ENCODE measurements at regions not wholly inside any gene's neighbourhood (a gene's known extent, or its start where the extent isn't known, plus 50 kb on each side); places are given as distances from the start of the nearest gene placed in this dataset.
"Not testable (repeated sequence)": the region's sequence is repeated elsewhere in the genome, so short reads cannot be mapped to it uniquely, and the experiment has no call there.

DNA sequence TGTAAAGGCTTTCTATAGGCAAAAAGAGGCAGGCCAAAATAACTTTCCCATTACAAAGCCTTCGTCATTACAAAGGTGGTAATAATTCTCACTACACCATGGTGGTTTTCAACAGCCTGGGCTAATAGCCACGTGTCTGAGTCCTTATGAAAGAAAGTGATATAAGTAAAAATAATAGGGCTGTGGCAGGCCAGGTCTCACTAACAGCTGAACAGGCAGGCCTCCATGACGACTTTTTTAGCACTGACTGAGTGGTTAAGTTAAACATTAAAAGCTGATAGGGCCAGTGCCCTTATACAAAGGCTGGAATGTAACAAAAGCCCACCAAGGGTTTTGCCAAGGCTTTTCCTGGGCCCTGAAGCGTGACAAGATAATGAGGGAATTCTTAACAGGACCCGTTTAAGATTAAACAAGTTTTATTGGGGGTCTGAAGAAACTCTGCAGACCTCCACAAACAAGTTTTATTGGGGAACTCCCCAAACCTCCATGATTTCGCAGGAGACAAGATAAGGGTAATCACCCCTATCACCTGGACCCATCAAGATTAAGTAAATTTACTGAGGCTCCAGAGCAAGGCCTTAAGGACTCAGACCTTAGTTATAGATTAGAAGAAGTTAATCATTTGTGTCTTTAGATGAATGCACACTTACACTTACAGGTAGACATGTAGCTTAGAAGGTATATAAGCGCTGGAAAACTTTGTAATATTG lies 412.9 kb downstream of the CHSY3 start:
- DNase-seq (ENCODE audit: low spot score) (no peak), ATAC-seq (ENCODE audit: low FRiP score) (no peak)
- TF ChIP-seq, protein P1, sequence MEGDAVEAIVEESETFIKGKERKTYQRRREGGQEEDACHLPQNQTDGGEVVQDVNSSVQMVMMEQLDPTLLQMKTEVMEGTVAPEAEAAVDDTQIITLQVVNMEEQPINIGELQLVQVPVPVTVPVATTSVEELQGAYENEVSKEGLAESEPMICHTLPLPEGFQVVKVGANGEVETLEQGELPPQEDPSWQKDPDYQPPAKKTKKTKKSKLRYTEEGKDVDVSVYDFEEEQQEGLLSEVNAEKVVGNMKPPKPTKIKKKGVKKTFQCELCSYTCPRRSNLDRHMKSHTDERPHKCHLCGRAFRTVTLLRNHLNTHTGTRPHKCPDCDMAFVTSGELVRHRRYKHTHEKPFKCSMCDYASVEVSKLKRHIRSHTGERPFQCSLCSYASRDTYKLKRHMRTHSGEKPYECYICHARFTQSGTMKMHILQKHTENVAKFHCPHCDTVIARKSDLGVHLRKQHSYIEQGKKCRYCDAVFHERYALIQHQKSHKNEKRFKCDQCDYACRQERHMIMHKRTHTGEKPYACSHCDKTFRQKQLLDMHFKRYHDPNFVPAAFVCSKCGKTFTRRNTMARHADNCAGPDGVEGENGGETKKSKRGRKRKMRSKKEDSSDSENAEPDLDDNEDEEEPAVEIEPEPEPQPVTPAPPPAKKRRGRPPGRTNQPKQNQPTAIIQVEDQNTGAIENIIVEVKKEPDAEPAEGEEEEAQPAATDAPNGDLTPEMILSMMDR (IDR thresholded peaks at IDR 0.05): no peak

DNA sequence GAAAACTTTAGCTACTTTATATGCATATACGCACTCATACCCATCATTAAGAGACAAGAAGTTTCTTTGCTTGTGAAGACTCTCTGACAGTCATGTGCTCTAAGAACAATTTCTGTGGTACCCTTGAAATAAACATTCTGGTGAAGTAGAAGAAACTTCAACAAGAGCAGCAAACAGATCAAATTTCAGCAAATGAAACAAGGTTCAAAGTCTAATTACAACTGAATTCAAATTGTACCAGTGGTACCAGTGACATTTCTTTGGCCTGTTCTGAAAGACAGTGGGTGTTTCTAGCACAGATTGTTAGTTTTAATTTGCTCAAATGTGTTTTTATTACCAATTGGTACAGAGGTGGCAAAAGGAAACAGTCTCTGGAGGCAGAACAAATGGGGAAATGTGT lies 391.0 kb downstream of the CHSY3 start:
- no peak for DNase-seq (ENCODE audit: low spot score)
- TF ChIP-seq, protein P1 (IDR thresholded peaks at IDR 0.05): no peak
- ATAC-seq (ENCODE audit: low FRiP score): no peak

DNA sequence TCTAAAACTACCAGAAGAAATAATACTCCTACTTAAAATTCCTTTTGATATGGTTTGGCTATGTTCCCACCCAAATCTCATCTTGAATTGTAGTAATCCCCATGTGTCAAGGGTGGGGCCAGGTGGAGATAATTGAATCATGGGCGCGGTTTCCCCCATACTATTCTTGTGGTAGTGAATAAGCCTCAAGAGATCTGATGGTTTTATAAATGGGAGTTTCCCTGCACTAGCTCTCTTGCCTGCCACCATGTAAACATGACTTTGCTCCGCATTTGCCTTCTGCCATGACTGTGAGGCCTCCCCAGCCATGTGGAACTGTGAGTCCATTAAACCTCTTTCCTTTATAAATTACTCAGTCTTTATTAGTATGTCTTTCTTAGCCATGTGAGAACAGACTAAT lies 390.5 kb downstream of the CHSY3 start:
- not testable (repeated sequence) for ATAC-seq (ENCODE audit: low FRiP score); DNase-seq (ENCODE audit: low spot score)

DNA sequence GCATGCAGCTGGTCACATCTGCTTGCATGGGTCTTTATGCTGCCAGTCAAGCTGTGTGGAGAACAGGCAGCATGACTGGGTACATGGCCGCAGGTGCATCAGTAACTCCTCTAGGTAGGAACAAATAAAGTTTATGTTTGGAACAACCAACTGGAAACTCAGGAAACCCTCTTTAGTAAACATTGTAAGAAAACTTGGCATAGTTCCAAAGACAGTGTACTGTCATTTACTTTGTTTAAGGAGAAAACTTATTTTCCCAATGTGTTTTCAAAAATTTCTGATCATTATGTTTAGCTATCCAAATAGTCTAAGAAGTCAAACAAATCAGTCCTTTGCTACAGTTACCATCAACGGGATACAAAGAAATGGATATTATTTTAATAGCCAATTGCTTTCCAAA lies 386.0 kb downstream of the CHSY3 start:
- no peak for ATAC-seq (ENCODE audit: low FRiP score)

DNA sequence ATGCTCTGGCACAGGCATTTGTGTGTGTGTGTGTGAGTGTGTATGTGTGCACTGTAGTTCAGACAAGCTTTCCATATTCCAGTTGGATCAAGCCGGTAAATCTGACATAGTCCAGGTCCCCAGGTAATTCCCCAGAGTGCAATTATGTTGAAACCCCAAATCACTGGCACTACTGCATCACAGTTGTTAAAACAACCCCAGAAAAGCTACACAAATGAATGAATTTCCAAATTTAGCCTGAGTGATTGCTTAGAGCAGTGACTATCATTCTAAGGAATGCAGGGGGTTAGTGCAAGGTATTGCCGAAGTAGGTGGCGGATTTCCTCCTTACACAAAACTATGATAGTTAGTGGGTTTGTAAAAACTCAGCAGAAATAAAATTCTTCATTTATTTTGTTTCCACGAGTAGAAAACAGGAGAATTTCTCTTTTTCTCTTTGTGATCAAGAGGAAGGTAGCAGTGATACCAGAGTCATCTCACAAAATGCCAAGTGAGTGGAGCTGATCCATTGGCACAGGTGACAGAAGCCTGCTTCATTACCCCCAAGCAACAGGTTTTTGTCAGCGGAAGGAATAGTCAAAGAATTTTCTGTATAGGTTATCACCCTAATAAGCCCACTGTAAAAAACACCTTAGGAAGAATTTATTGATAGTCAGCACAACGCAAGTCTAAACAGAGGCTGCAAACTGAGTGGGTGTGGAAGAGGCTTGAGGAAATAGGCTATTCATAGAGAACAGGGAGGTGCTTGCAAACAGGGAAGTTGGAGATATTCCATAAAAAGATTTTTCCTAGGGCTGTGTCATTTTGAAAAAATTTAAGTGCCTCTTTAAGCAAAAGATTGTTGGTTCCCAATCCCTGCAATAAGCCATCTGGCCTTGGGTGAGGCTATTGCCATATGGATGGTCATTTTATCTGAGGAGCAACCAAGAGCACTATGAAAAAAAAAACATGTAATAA lies 385.1 kb downstream of the CHSY3 start:
- TF ChIP-seq, protein P1 (IDR thresholded peaks at IDR 0.05): no peak
- ATAC-seq (ENCODE audit: low FRiP score): peak; percentile 64
- DNase-seq (ENCODE audit: low spot score): no peak

More for the DNA sequence above, 386.0 kb downstream of the CHSY3 start:
- no peak for DNase-seq (ENCODE audit: low spot score)
- TF ChIP-seq, protein P1 (IDR thresholded peaks at IDR 0.05): no peak

DNA sequence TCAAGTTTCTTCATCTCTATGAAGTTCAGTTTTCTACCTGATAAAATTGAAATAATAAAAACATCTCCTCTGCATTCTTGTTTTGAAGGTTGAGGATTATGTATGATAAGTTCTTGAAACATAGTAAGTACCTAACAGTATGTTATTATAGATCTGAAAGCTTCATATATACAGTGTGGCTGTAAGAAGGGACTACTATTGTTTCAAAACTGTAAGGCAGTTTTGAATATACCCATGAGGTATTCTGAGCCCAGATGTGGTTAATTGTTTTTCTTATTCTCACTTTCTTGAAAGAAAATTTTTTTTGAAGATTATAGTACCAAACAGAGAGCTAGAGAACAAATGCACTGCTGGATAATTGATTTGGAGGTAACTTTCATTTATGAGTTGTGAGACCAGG lies 383.2 kb downstream of the CHSY3 start:
- TF ChIP-seq, protein P1 (IDR thresholded peaks at IDR 0.05): no peak
- DNase-seq (ENCODE audit: low spot score) (no peak), ATAC-seq (ENCODE audit: low FRiP score) (no peak)

DNA sequence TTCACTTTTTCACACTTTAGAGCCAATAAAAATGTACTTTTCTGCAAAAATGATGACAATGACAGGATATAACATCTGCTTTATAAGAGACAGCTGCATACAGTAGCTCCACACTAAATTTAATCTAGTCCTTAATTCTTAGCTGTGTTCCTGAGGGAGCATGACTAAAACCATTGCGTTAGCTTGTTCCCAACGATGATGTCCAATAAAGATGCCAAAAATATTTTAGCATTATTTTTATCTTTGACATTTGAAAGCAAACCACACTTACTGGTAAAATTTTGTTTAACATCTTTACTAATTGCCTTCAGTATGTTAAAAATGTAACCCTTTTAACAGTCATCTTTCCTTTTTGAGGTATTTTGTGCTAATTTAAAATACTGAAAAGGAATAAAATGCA lies 382.7 kb downstream of the CHSY3 start:
- DNase-seq (ENCODE audit: low spot score) (no peak), ATAC-seq (ENCODE audit: low FRiP score) (no peak)
- TF ChIP-seq, protein P1 (IDR thresholded peaks at IDR 0.05): no peak
